Activated CD4-positive, alpha-beta T cell treated with anti-CD3 and anti-CD28 coated beads, Interleukin-10, Interleukin-2, amounts not matched to agents 100 ng/mL and 50 ng/mL, durations not matched to agents 16 hours and 8 hours (primary cell): ENCODE measurements at regions not wholly inside any gene's neighbourhood (a gene's known extent, or its start where the extent isn't known, plus 50 kb on each side); places are given as distances from the start of the nearest gene placed in this dataset.

ENCODE experiments used
- DNase-seq: peaks from one replicate; pipeline ENCODE4 v3.0.0-alpha.2; 2020

GRCh38 chr5:158434749-158435148, 575.8 kb upstream of the CLINT1 start:
- DNase-seq = no peak

- DNase-seq = no peak
Measured at GRCh38 chr5:158433634-158434033, 574.7 kb upstream of the CLINT1 start.

- no peak for DNase-seq
Measured at GRCh38 chr5:158431369-158432029, 572.6 kb upstream of the CLINT1 start.

- no peak for DNase-seq
Measured at GRCh38 chr5:158430798-158431167, 571.8 kb upstream of the CLINT1 start.

GRCh38 chr5:158430166-158430797, 571.3 kb upstream of the CLINT1 start:
- no peak for DNase-seq

- no peak for DNase-seq
Measured at GRCh38 chr5:158429564-158429963, 570.6 kb upstream of the CLINT1 start.

- no peak for DNase-seq
Measured at GRCh38 chr5:158423623-158424200, 564.8 kb upstream of the CLINT1 start.

GRCh38 chr5:158422653-158423515, 563.9 kb upstream of the CLINT1 start:
- no peak for DNase-seq

- no peak for DNase-seq
Measured at GRCh38 chr5:158421319-158421718, 562.4 kb upstream of the CLINT1 start.

GRCh38 chr5:158419186-158419585, 560.2 kb upstream of the CLINT1 start:
- no peak for DNase-seq

- no peak for DNase-seq
Measured at GRCh38 chr5:158414780-158415179, 555.8 kb upstream of the CLINT1 start.

GRCh38 chr5:158414333-158414762, 555.4 kb upstream of the CLINT1 start:
- DNase-seq = no peak

- no peak for DNase-seq
Measured at GRCh38 chr5:158413122-158413680, 554.3 kb upstream of the CLINT1 start.

- DNase-seq = no peak
Measured at GRCh38 chr5:158410976-158411375, 552.0 kb upstream of the CLINT1 start.

GRCh38 chr5:158409507-158409906, 550.6 kb upstream of the CLINT1 start:
- DNase-seq = no peak

GRCh38 chr5:158407824-158408195, 548.9 kb upstream of the CLINT1 start:
- no peak for DNase-seq

GRCh38 chr5:158406884-158407823, 548.2 kb upstream of the CLINT1 start:
- peak; percentile 60 for DNase-seq

GRCh38 chr5:158398360-158399201, 539.6 kb upstream of the CLINT1 start:
- no peak for DNase-seq

- no peak for DNase-seq
Measured at GRCh38 chr5:158397278-158397677, 538.3 kb upstream of the CLINT1 start.

GRCh38 chr5:158394102-158394501, 535.2 kb upstream of the CLINT1 start:
- no peak for DNase-seq

GRCh38 chr5:158393457-158393856, 534.5 kb upstream of the CLINT1 start:
- DNase-seq = no peak
